ENCODE measurements at regions not wholly inside any gene's neighbourhood (a gene's known extent, or its start where the extent isn't known, plus 50 kb on each side); places are given as distances from the start of the nearest gene placed in this dataset.

- TF ChIP-seq, protein P1, sequence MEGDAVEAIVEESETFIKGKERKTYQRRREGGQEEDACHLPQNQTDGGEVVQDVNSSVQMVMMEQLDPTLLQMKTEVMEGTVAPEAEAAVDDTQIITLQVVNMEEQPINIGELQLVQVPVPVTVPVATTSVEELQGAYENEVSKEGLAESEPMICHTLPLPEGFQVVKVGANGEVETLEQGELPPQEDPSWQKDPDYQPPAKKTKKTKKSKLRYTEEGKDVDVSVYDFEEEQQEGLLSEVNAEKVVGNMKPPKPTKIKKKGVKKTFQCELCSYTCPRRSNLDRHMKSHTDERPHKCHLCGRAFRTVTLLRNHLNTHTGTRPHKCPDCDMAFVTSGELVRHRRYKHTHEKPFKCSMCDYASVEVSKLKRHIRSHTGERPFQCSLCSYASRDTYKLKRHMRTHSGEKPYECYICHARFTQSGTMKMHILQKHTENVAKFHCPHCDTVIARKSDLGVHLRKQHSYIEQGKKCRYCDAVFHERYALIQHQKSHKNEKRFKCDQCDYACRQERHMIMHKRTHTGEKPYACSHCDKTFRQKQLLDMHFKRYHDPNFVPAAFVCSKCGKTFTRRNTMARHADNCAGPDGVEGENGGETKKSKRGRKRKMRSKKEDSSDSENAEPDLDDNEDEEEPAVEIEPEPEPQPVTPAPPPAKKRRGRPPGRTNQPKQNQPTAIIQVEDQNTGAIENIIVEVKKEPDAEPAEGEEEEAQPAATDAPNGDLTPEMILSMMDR (conservative IDR thresholded peaks at IDR 0.05 in 1 of 2, IDR thresholded peaks at IDR 0.05 in 1 of 2; ENCODE audit: low read depth in 1 of 2, low read length in 2 of 2) = no peak
- no peak for TF ChIP-seq EZH2 (IDR thresholded peaks at IDR 0.05; ENCODE audit: low read length, missing control alignments)
These were observed 56.7 kb upstream of the IRAK1BP1 start for GRCh38 chr6:78810698-78811097.

Measured in fibroblast of lung (primary cell).